ENCODE measurements at regions not wholly inside any gene's neighbourhood (a gene's known extent, or its start where the extent isn't known, plus 50 kb on each side); places are given as distances from the start of the nearest gene placed in this dataset.

DNA sequence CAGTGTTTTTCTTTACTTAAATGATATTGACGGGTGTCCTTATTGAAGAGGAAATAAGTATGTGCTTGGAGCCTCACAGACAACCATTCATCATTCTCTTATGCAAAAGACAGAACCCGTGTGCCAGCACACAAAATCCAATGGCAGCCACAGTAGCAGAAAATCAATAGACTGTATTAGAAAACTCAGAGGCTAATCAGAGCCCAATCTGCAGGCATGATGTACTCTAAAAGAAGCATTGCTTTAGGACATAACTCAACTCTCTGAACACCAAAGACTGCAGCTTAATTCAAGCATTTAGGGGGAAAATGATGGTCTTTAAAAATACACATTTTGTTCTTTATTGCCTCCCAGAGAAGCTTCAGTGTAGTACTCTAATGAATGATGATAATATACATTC is 476.9 kb downstream of the PDHA2 start:
- DNase-seq (ENCODE audit: low spot score), result no peak
- H3K4me3 ChIP-seq, result no peak overlapping the region
- TF ChIP-seq, protein P1, sequence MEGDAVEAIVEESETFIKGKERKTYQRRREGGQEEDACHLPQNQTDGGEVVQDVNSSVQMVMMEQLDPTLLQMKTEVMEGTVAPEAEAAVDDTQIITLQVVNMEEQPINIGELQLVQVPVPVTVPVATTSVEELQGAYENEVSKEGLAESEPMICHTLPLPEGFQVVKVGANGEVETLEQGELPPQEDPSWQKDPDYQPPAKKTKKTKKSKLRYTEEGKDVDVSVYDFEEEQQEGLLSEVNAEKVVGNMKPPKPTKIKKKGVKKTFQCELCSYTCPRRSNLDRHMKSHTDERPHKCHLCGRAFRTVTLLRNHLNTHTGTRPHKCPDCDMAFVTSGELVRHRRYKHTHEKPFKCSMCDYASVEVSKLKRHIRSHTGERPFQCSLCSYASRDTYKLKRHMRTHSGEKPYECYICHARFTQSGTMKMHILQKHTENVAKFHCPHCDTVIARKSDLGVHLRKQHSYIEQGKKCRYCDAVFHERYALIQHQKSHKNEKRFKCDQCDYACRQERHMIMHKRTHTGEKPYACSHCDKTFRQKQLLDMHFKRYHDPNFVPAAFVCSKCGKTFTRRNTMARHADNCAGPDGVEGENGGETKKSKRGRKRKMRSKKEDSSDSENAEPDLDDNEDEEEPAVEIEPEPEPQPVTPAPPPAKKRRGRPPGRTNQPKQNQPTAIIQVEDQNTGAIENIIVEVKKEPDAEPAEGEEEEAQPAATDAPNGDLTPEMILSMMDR (IDR thresholded peaks at IDR 0.05), result no peak
- H3K27ac ChIP-seq, result no peak overlapping the region

DNA sequence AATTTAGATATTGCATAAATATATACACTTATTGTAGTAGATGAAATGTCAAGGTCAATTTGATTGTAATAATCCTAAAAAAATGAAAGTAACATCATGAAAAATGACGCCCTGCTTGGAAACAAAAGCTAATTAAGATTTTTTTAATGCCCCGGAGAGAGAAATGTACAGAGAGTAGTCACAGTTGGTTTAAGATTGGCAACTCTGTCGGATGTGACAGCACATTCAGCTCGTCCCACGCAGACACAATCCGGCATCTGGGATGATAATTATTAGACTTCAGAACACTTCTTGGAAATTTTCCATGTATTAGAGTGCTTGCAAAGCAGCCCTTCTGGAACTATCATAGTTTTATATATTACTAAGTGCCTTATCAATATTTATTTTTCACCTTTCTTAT is 478.0 kb downstream of the PDHA2 start:
- Histone ChIP-seq H3K27ac (no peak overlapping the region), H3K4me3 (no peak overlapping the region)
- TF ChIP-seq, protein P1 (IDR thresholded peaks at IDR 0.05), result no peak
- no peak for DNase-seq (ENCODE audit: low spot score)

DNA sequence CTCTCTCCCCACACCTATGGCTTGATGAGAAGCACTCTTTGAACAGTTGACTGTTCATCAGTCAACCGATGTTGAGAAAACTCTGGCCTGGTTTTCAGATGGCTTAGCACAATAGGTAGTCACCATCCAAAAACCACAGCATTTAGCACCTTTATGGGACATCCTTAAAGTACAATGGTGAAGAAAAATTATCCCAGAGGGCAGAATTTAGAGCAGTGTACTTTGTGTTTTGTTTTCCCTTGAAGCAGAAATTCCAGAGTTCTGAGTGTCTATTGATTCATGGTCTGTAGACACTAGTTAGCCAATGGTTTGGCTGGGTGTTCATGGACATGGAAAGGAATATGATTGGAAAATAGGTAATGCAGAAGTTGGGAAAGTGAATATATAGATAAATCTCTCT is 487.0 kb downstream of the PDHA2 start:
- Histone ChIP-seq H3K4me3 (no peak overlapping the region), H3K27ac (no peak overlapping the region)
- DNase-seq (ENCODE audit: low spot score), result no peak
- TF ChIP-seq, protein P1 (IDR thresholded peaks at IDR 0.05), result no peak

GRCh38 chr4:96342196-96342595 is 502.3 kb downstream of the PDHA2 start:
- Histone ChIP-seq H3K4me3 (no peak overlapping the region), H3K27ac (no peak overlapping the region)
- DNase-seq (ENCODE audit: low spot score), result no peak
- TF ChIP-seq, protein P1 (IDR thresholded peaks at IDR 0.05), result no peak

DNA sequence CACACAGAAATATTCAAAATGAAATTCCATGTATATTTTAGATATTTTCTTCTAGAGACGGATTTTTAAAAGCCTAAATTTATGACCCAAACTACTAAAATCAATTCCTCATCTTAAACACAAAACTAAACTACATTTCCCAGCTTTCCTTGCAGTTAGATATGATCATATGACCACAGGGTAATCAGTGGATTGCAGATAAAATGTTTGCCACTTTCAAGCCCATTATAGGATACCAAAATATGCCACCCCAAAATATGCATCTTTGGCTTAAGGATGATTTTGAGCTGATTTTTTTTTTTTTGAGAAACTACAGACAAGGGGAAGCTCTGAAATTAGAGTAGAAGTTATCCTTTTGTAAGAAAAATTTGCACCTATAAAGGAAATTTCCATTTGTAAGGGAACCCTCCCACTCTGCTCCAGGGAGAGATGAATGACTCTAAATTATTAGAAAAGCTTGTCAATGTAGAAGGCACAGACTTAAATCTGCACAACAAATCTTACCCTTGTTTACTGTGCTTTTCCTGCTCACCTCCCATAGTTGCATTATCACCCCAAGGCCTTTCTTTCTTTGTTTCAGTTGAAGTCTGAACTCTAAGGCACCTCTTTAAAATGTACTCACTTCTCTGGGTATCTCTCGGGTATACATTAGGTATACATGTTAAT is 503.0 kb downstream of the PDHA2 start:
- Histone ChIP-seq H3K27ac (no peak overlapping the region), H3K4me3 (no peak overlapping the region)
- TF ChIP-seq, protein P1 (IDR thresholded peaks at IDR 0.05), result no peak
- DNase-seq (ENCODE audit: low spot score), result no peak

GRCh38 chr4:96343836-96344235 is 503.9 kb downstream of the PDHA2 start:
- no peak overlapping the region for H3K4me3 ChIP-seq
- DNase-seq (ENCODE audit: low spot score), result no peak
- no peak overlapping the region for H3K27ac ChIP-seq
- TF ChIP-seq, protein P1 (IDR thresholded peaks at IDR 0.05), result no peak

DNA sequence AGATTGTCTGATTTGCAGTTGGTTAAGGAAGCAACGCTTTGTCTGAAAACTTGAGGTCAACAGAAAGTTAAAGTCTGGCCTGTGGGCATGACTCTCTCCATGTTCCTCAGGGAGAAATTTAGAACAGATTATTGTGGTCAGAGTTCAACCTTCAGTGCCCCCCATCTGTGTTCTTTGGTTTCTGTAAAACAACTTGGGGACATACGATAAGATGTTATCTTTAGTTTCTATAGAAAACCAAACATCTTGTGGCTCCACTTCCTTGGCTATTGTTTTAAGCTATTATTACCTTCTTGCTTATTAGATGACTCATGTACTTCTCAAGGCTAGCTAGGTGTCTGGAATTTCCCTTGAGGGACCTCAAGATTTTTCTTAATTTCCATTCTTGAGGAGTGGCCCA is 507.7 kb downstream of the PDHA2 start:
- Histone ChIP-seq H3K4me3 (no peak overlapping the region), H3K27ac (no peak overlapping the region)
- TF ChIP-seq, protein P1 (IDR thresholded peaks at IDR 0.05), result no peak
- no peak for DNase-seq (ENCODE audit: low spot score)

Data from coronary artery (tissue), 2 donors.